RWPE1 (cell line): ENCODE measurements at regions not wholly inside any gene's neighbourhood (a gene's known extent, or its start where the extent isn't known, plus 50 kb on each side); places are given as distances from the start of the nearest gene placed in this dataset.

ENCODE experiments used
- CTCF ChIA-PET: fragments of 350-600 bp; sonication (Branson Sonifier 250); formaldehyde crosslinking; extraction: SDS; loops from one replicate; lab custom pipeline; 2021; lab: Yijun Ruan, JAX
- POLR2A ChIA-PET: fragments of 400-600 bp; formaldehyde crosslinking; extraction: SDS; loops from one replicate; lab custom pipeline; 2020; ENCODE audit warnings: antibody characterized with exemption; ENCODE audit not compliant: low non-redundant PET; lab: Yijun Ruan, JAX
- DNase-seq: peaks from one replicate; pipeline ENCODE4 v3.0.0; 2012; ENCODE audit warnings: low spot score
- H3K27ac ChIP-seq: fragments of 450-650 bp; 2 replicates; pipeline ENCODE4 v1.5.1; 2017
- CTCF ChIP-seq: fragments of 450-650 bp; conservative IDR thresholded peaks from 2 replicates; pipeline ENCODE4 v1.5.1; 2017; ENCODE audit warnings: low read depth, mild to moderate bottlenecking

- no peak for DNase-seq
- ChIA-PET CTCF (no interaction called here), POLR2A (no interaction called here)
- H3K27ac ChIP-seq = no peak overlapping the region
- no peak for TF ChIP-seq CTCF
Observed at GRCh38 chr1:221286399-221286798, 407.2 kb downstream of the HLX start.

DNA sequence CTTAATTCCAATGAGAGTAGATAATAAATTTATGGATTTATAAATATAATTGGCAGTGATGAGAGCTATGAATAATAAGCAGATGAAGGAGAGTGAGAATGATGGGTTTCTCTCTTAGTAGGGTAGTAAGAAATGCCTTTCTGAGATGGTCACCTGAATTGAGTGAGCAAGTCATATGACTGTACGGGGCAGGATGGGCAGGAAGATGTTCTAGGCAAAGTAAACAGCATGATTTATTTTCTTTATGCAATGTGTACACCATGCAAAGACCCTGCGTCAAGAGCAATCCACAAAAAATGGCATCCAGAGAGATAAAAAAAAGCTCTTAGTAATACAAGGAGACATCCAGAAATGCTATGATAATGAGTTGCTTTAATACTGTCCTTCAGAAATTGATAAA lies 409.9 kb downstream of the HLX start:
- TF ChIP-seq CTCF = no peak
- H3K27ac ChIP-seq = no peak overlapping the region
- CTCF ChIA-PET = interaction anchor here (0.6 kb wide), 2 partner anchors 60 to 1138 kb away, joined by 3 to 5 read pairs; no protein-coding TSS in a partner anchor
- DNase-seq = no peak
- POLR2A ChIA-PET = no interaction called here

DNA sequence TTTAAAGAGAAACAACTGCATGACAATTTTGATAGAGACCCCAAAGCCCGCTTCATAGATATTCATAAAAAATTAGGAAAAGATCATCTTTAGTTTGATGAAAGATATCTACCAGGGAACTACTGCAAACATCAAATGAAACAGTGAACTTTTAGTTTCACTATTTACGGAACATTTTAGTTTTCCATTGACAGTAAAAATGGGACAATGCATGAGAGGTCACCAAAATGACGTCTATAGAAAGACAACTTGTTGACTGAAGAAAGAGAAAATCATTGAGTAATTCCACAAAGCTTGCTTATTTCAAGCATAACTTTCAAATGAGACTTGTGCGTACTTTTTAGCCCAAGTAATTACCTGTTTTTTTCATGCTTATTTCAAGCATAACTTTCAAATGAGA lies 411.4 kb downstream of the HLX start:
- POLR2A ChIA-PET = no interaction called here
- no peak for DNase-seq
- TF ChIP-seq CTCF = no peak
- no peak overlapping the region for H3K27ac ChIP-seq
- CTCF ChIA-PET = no interaction called here

GRCh38 chr1:221291113-221291512 lies 411.9 kb downstream of the HLX start:
- CTCF ChIA-PET = no interaction called here
- no peak for TF ChIP-seq CTCF
- POLR2A ChIA-PET = no interaction called here

GRCh38 chr1:221292652-221293051 lies 413.4 kb downstream of the HLX start:
- no peak for DNase-seq
- no peak overlapping the region for H3K27ac ChIP-seq
- no peak for TF ChIP-seq CTCF
- CTCF ChIA-PET = no interaction called here
- POLR2A ChIA-PET = no interaction called here

More at GRCh38 chr1:221291113-221291512, 411.9 kb downstream of the HLX start:
- DNase-seq = no peak
- no peak overlapping the region for H3K27ac ChIP-seq

GRCh38 chr1:221294242-221294641 lies 415.0 kb downstream of the HLX start:
- DNase-seq = peak; percentile 37
- no peak overlapping the region for H3K27ac ChIP-seq
- POLR2A ChIA-PET = no interaction called here
- TF ChIP-seq CTCF = no peak
- CTCF ChIA-PET = no interaction called here

DNA sequence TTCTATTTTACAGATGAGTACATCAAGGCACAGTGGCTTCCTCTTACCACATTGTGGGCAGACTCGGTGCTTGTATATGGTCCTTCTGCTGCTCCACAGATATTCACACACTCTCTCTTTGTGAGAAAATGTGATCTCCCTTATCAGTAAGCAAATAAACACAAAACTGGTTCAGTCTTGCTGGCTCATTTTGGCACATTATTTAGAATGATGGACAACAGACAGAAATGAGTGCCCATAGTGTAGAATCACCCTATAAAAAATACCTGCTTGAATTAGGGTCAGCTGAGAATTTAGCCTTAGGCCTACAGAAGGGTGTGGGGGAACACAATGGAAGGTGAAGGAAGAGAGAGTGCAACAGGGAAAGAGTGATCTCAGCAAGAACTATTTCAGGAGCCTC lies 423.1 kb downstream of the HLX start:
- ChIA-PET CTCF (no interaction called here), POLR2A (no interaction called here)
- DNase-seq = no peak

More for the DNA sequence above, 423.1 kb downstream of the HLX start:
- no peak for TF ChIP-seq CTCF
- no peak overlapping the region for H3K27ac ChIP-seq
